Activated CD4-positive, alpha-beta T cell treated with anti-CD3 and anti-CD28 coated beads for 36 hours (primary cell): ENCODE measurements at regions not wholly inside any gene's neighbourhood (a gene's known extent, or its start where the extent isn't known, plus 50 kb on each side); places are given as distances from the start of the nearest gene placed in this dataset.

ENCODE experiments used
- ATAC-seq: fragments of 200-7000 bp; cut with Tn5 transposase; one replicate; pipeline ENCODE4 v1.10.0; 2021; ENCODE audit warnings: mild to moderate bottlenecking, moderate library complexity
- CTCF ChIA-PET: fragments of 350-600 bp; sonication (Branson Sonifier 250); formaldehyde crosslinking; loops from one replicate; lab custom pipeline; 2021; ENCODE audit warnings: antibody characterized with exemption; lab: Charles Lee
- POLR2A ChIA-PET: fragments of 350-600 bp; sonication (Branson Sonifier 250); formaldehyde crosslinking; loops from one replicate; lab custom pipeline; 2021; ENCODE audit warnings: antibody characterized with exemption, inconsistent platforms; lab: Charles Lee
- DNase-seq: peaks from one replicate; pipeline ENCODE4 v3.0.0-alpha.2; 2020
- H3K27ac Mint-ChIP-seq: one replicate; pipeline ENCODE4 v1.8.0; 2021; ENCODE audit warnings: mixed read lengths
- H3K27me3 Mint-ChIP-seq: one replicate; pipeline ENCODE4 v1.8.0; 2021; ENCODE audit warnings: mixed read lengths
- H3K36me3 Mint-ChIP-seq: one replicate; pipeline ENCODE4 v1.8.0; 2021; ENCODE audit warnings: low read depth, mixed read lengths
- H3K4me1 Mint-ChIP-seq: one replicate; pipeline ENCODE4 v1.8.0; 2021; ENCODE audit warnings: mixed read lengths
- H3K4me3 Mint-ChIP-seq: one replicate; pipeline ENCODE4 v1.8.0; 2021; ENCODE audit warnings: mild to moderate bottlenecking, moderate library complexity, mixed read lengths
- H3K9me3 Mint-ChIP-seq: one replicate; pipeline ENCODE4 v1.8.0; 2021; ENCODE audit warnings: low read depth, mixed read lengths
- intact Hi-C, 2 experiments: fragments of 100-400 bp; cut with DNase I in 1 of 2; cut with micrococcal nuclease in 1 of 2; formaldehyde crosslinking; loops; one replicate each; pipeline versions ENCODE4 v1.14.2 to v1.15.1; 2022 to 2024; cut with DNase I, micrococcal nuclease

- POLR2A ChIA-PET = no interaction called here
- Mint-ChIP-seq H3K27ac (no peak overlapping the region), H3K4me1 (no peaks in the 10 kb centered on the region), H3K4me3 (no peak overlapping the region), H3K27me3 (peaks cover 2% of the 10 kb centered on the region), H3K9me3 (no peaks in the 10 kb centered on the region), H3K36me3 (no peaks in the 10 kb centered on the region)
- ATAC-seq (no peak), DNase-seq (no peak)
- CTCF ChIA-PET = no interaction called here
- intact Hi-C loops = no loop called here
Observed at GRCh38 chr10:70956029-70956759, 67.8 kb upstream of the PCBD1 start.

DNA sequence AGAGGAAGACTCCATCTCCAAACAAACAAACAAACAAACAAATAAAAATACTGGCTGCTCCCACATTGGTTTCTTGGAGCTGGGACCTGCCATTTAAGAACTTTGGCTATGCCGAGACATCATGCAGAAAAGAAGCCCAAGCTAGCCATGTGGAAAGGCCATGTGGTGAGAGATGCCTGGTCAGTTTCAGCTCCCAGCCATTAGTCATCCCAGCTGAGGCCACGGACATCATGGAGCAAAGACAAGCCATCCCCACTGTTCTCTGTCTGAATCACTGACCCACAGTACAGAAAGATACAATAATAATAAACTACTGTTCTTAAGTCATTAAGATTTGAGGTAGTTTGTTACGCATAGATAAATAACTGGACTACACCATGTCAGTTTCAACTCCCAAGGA lies 70.0 kb upstream of the PCBD1 start:
- H3K36me3 Mint-ChIP-seq = no peaks in the 10 kb centered on the region
- no peak overlapping the region for H3K4me3 Mint-ChIP-seq
- POLR2A ChIA-PET = no interaction called here
- ATAC-seq (no peak), DNase-seq (no peak)
- H3K27ac Mint-ChIP-seq = no peak overlapping the region
- no peaks in the 10 kb centered on the region for H3K9me3 Mint-ChIP-seq
- CTCF ChIA-PET = no interaction called here
- H3K4me1 Mint-ChIP-seq = no peaks in the 10 kb centered on the region
- peaks cover 2% of the 10 kb centered on the region for H3K27me3 Mint-ChIP-seq
- intact Hi-C loops = no loop called here

DNA sequence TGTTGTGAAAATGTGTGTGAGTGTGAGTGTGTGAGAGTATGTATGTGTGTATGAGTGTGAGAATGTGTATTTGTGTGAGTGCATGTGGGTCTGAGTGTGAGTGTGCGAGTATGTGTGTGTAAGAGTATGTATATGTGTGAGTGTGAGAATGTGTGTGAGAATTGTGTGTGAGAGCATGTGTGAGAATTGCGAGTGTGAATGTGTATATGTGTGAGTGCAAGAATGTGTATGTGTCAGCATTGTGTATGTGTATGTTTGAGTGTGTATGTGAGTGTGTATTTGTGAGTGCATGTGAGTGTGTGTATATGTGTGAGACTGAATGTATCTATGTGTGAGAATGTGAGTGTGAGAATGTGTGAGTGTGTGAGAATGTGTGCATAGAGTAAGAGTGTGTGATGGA lies 72.0 kb upstream of the PCBD1 start:
- POLR2A ChIA-PET = no interaction called here
- Mint-ChIP-seq H3K36me3 (no peaks in the 10 kb centered on the region), H3K27me3 (peaks cover 2% of the 10 kb centered on the region), H3K4me3 (no peak overlapping the region), H3K27ac (no peak overlapping the region), H3K4me1 (no peaks in the 10 kb centered on the region), H3K9me3 (no peaks in the 10 kb centered on the region)
- CTCF ChIA-PET = no interaction called here
- ATAC-seq = no peak
- DNase-seq = no peak
- intact Hi-C loops = no loop called here

DNA sequence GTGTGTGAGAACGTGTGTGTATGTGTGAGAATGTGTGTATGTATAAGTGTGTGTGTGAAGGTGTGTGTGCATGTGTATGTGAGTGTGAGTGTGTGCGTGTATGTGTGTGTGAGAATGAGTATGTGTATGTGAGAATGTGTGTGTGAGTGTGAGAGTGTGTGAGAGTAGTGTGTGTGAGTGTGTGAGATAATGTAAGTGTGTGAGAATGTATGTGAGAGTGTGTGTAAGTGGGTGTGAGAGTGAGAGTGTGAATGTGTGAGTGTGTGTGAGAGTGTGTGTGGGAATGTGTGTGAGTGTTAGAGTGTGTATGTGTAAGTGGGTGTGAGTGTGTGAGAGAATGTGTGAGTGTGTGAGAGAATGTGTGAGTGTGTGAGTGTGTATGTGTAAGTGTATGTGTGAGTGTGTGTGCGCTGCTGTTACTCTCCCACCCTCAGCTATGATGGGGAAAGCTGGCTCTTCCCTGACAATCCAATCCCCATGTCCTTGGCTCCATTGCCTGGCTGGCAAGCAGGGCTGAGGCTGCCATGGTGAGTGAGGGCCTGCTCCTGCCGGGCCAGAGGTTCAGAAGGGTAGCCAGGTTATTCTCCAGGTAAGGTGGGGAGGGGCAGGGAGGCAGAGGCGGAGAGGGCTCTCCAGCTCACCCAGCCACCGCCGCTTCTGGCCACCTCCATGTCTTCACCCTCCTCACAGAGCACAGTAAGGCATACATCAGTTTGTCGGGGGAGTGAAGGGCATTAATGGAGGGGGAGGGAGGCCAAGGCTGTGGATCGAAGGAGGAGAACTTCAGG lies 72.6 kb upstream of the PCBD1 start:
- DNase-seq (no peak), ATAC-seq (no peak)
- Mint-ChIP-seq H3K4me1 (no peaks in the 10 kb centered on the region), H3K4me3 (no peak overlapping the region), H3K27ac (no peak overlapping the region), H3K9me3 (no peaks in the 10 kb centered on the region), H3K27me3 (peaks cover 2% of the 10 kb centered on the region), H3K36me3 (no peaks in the 10 kb centered on the region)
- intact Hi-C loops = no loop called here
- POLR2A ChIA-PET = no interaction called here
- CTCF ChIA-PET = no interaction called here

GRCh38 chr10:70962686-70963085 lies 74.3 kb upstream of the PCBD1 start:
- Mint-ChIP-seq H3K27me3 (no peaks in the 10 kb centered on the region), H3K4me1 (no peaks in the 10 kb centered on the region), H3K4me3 (no peak overlapping the region), H3K36me3 (no peaks in the 10 kb centered on the region), H3K9me3 (no peaks in the 10 kb centered on the region), H3K27ac (no peak overlapping the region)
- ATAC-seq = no peak
- CTCF ChIA-PET = no interaction called here
- DNase-seq = no peak
- POLR2A ChIA-PET = no interaction called here
- intact Hi-C loops = no loop called here

DNA sequence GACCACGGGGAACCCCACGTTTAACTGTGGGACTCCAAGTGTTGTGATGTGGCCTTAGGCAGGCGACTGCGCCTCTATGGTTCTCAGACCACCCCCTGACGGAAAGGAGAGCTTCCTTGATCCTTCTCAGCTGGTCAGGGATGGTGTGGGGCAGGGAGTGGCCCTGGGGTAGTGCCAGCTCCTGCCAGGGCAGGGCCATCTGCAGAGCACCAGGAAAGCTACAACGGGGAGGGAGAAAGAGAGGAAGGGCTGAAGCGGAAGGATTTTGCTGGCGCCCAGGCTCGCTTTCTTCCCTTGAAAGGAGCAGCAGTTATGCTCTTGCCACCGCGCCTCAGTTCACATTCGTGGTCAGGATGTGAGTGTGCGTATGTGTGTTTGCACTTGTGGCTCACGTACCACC lies 74.9 kb upstream of the PCBD1 start:
- DNase-seq (no peak), ATAC-seq (no peak)
- POLR2A ChIA-PET = no interaction called here
- Mint-ChIP-seq H3K27me3 (no peaks in the 10 kb centered on the region), H3K4me3 (no peak overlapping the region), H3K9me3 (no peaks in the 10 kb centered on the region), H3K4me1 (no peaks in the 10 kb centered on the region), H3K27ac (no peak overlapping the region), H3K36me3 (no peaks in the 10 kb centered on the region)
- CTCF ChIA-PET = no interaction called here
- intact Hi-C loops = no loop called here

DNA sequence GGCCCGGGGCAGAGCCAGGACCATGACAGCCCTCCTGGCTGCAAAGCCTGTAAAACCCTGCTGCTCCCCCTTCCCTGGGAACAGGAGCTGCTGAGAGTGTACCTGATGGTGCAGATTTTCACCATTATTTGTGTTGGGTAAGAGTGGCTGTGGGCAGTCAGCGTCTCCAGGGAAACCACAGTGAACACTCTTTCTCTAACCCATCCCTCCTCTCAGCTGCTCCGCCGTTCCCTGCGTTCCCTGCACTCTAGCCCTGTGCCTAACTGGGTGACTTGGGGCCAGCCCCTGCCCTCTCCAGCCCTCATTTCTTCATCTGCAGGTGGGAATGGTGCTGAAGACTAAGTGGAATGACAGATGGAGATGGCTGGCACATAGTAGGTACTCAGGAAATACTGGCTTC lies 75.9 kb upstream of the PCBD1 start:
- no peak for ATAC-seq
- CTCF ChIA-PET = interaction anchor here (0.6 kb wide), 1 partner anchor 182 kb away, joined by 3 read pairs; no protein-coding TSS in a partner anchor

GRCh38 chr10:70964881-70965280 lies 76.5 kb upstream of the PCBD1 start:
- DNase-seq = no peak
- ATAC-seq = no peak
- Mint-ChIP-seq H3K9me3 (no peaks in the 10 kb centered on the region), H3K4me3 (no peak overlapping the region), H3K36me3 (no peaks in the 10 kb centered on the region), H3K4me1 (no peaks in the 10 kb centered on the region), H3K27ac (no peak overlapping the region), H3K27me3 (no peaks in the 10 kb centered on the region)
- intact Hi-C loops = no loop called here
- POLR2A ChIA-PET = no interaction called here
- CTCF ChIA-PET = interaction anchor here (0.6 kb wide), 1 partner anchor 182 kb away, joined by 3 read pairs; no protein-coding TSS in a partner anchor

More for the DNA sequence above, 75.9 kb upstream of the PCBD1 start:
- Mint-ChIP-seq H3K4me3 (no peak overlapping the region), H3K9me3 (no peaks in the 10 kb centered on the region), H3K27ac (no peak overlapping the region), H3K36me3 (no peaks in the 10 kb centered on the region), H3K27me3 (no peaks in the 10 kb centered on the region), H3K4me1 (no peaks in the 10 kb centered on the region)
- intact Hi-C loops = no loop called here
- DNase-seq = no peak
- POLR2A ChIA-PET = no interaction called here

- ChIA-PET CTCF (no interaction called here), POLR2A (no interaction called here)
- DNase-seq (no peak), ATAC-seq (no peak)
- intact Hi-C loops = no loop called here
- Mint-ChIP-seq H3K4me1 (no peaks in the 10 kb centered on the region), H3K27me3 (peaks cover 6% of the 10 kb centered on the region), H3K4me3 (no peak overlapping the region), H3K36me3 (no peaks in the 10 kb centered on the region), H3K9me3 (no peaks in the 10 kb centered on the region), H3K27ac (no peak overlapping the region)
Observed at GRCh38 chr10:70965566-70965965, 77.2 kb upstream of the PCBD1 start.

DNA sequence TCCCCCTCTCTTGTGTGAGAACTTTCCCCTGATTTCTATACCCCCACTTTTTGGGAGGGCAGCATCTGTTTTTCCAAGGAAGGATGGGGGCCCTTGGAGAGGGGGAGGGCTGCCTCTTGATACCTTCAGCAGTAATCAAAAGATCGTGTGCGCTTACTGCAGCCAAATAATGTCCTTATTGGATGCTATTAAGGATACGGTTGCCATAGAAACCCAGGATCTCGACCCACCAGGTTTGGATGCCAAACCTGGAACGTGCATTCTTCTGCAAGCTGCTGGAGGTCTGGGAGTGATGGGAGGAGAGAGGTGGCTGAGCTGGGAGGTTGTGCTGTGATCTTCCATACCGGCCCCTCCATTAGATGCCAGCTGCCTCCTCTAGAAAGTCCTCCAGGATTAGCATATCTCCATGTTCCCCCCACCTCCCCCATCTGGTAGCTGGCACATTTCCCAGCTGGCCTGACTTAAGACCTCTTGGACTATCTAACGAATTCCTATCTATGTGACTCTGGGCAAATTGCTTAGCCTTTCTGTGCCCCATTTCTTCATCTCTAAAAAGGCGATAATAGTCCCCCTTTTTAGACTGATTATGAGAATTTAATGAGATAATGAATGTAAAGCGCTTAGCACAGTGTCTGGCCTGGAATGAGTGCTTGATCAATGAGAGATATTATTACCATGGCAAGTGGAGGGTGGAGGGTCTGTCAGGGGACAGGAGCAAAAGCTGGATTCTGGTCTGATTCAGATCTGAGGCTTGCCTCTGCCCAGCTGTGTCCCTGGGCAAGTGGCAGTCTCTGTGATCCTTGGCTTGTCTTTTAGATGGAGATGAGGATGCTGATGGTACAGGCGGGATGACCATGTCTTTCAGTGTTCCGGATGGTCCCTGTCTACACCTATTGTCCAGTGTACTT lies 78.5 kb upstream of the PCBD1 start:
- peaks cover 2% of the 10 kb centered on the region for H3K9me3 Mint-ChIP-seq
- no peaks in the 10 kb centered on the region for H3K36me3 Mint-ChIP-seq
- POLR2A ChIA-PET = no interaction called here
- intact Hi-C loops = no loop called here
- CTCF ChIA-PET = interaction anchor here (0.6 kb wide), 1 partner anchor 64 kb away, joined by 3 read pairs; no protein-coding TSS in a partner anchor
- no peak for DNase-seq
- no peak overlapping the region for H3K4me3 Mint-ChIP-seq
- no peak for ATAC-seq
- no peak overlapping the region for H3K27ac Mint-ChIP-seq
- no peaks in the 10 kb centered on the region for H3K4me1 Mint-ChIP-seq
- H3K27me3 Mint-ChIP-seq = peaks cover 11% of the 10 kb centered on the region
